Neural progenitor cell (in vitro differentiated cells): ENCODE measurements at regions not wholly inside any gene's neighbourhood (a gene's known extent, or its start where the extent isn't known, plus 50 kb on each side); places are given as distances from the start of the nearest gene placed in this dataset.

Source experiments
- EZH2phosphoT487 ChIP-seq: fragments of 200-600 bp; sonication (generic); IDR thresholded peaks from 2 replicates; pipeline ENCODE4 v1.6.1; 2017; ENCODE audit warnings: antibody characterized with exemption
- TF ChIP-seq, protein P1 (sequence below): fragments of 200-600 bp; sonication (generic); IDR thresholded peaks from 2 replicates; pipeline ENCODE4 v1.5.1; 2017; ENCODE audit warnings: antibody characterized with exemption, mild to moderate bottlenecking

DNA sequence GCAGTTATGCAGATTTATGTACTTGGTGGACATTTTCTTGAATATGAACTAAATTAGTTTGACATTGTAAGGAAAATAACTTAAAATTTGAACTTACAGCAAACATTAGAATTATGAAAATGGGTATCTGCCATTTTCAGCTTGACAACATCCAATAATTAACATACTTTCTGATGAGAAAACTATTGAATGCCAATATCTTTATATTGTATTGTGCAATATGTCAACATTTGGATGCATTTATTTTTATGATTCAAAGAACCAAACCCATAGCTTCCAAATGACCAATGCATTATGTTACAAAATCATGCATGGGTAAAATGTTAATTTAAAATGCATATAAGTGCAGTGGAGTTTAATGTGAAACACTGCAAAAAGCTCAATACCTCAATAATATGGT is 562.5 kb downstream of the TRAM1L1 start:
- TF ChIP-seq, protein P1, sequence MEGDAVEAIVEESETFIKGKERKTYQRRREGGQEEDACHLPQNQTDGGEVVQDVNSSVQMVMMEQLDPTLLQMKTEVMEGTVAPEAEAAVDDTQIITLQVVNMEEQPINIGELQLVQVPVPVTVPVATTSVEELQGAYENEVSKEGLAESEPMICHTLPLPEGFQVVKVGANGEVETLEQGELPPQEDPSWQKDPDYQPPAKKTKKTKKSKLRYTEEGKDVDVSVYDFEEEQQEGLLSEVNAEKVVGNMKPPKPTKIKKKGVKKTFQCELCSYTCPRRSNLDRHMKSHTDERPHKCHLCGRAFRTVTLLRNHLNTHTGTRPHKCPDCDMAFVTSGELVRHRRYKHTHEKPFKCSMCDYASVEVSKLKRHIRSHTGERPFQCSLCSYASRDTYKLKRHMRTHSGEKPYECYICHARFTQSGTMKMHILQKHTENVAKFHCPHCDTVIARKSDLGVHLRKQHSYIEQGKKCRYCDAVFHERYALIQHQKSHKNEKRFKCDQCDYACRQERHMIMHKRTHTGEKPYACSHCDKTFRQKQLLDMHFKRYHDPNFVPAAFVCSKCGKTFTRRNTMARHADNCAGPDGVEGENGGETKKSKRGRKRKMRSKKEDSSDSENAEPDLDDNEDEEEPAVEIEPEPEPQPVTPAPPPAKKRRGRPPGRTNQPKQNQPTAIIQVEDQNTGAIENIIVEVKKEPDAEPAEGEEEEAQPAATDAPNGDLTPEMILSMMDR, result no peak
- TF ChIP-seq EZH2phosphoT487, result no peak
